Esophagus muscularis mucosa (tissue), 3 donors: ENCODE measurements at regions not wholly inside any gene's neighbourhood (a gene's known extent, or its start where the extent isn't known, plus 50 kb on each side); places are given as distances from the start of the nearest gene placed in this dataset.

Source experiments
- CTCF ChIP-seq, 3 experiments: fragments of 200-600 bp in 2 of 3; fragments of 450-650 bp in 1 of 3; sonication (generic) in 2 of 3; IDR thresholded peaks; one replicate each; pipeline ENCODE4 v1.5.1; 2017 to 2019; ENCODE audit warnings: antibody characterized with exemption in 3 of 3, mild to moderate bottlenecking in 2 of 3, moderate library complexity in 1 of 3
- EP300 ChIP-seq: sonication (generic); formaldehyde crosslinking; IDR thresholded peaks from one replicate; pipeline ENCODE4 v1.6.1; 2017; ENCODE audit warnings: antibody characterized with exemption

GRCh38 chr10:90985321-90985933, 64.5 kb upstream of the ANKRD1 start:
- TF ChIP-seq CTCF (IDR thresholded peaks at IDR 0.05), result no peak
- TF ChIP-seq EP300, result no peak
